GM12878 (cell line): ENCODE measurements at regions not wholly inside any gene's neighbourhood (a gene's known extent, or its start where the extent isn't known, plus 50 kb on each side); places are given as distances from the start of the nearest gene placed in this dataset.

Experiments
- ATAC-seq: fragments of 200-7000 bp; cut with Tn5 transposase; 3 replicates; pipeline ENCODE4 v1.9.1; 2020; ENCODE audit warnings: mild to moderate bottlenecking, moderate library complexity
- BruUV-seq: library from RNA; stranded (reverse); fragments of 400-500 nt; replicated peaks from 2 replicates; lab custom pipeline; 2021; lab: Mats Ljungman, UMichigan
- CTCF ChIA-PET: fragments of 300-600 bp; sonication (Branson Sonifier 250); formaldehyde crosslinking; extraction: SDS; loops from one replicate; lab custom pipeline; 2021; ENCODE audit warnings: inconsistent platforms; lab: Yijun Ruan, JAX
- POLR2A ChIA-PET: fragments of 350-600 bp; formaldehyde crosslinking; extraction: SDS; loops from one replicate; lab custom pipeline; 2021; ENCODE audit warnings: inconsistent platforms; lab: Charles Lee
- RAD21 ChIA-PET: fragments of 300-600 bp; sonication (Branson Sonifier 250); formaldehyde crosslinking; loops from one replicate; lab custom pipeline; 2023; ENCODE audit warnings: antibody characterized with exemption; ENCODE audit not compliant: unreplicated experiment; lab: Charles Lee
- SMC1A ChIA-PET: fragments of 300-600 bp; sonication (Branson Sonifier 250); formaldehyde crosslinking; loops from one replicate; lab custom pipeline; 2023; ENCODE audit not compliant: unreplicated experiment, uncharacterized antibody; lab: Charles Lee
- DNase-seq: peaks from one replicate; pipeline ENCODE4 v3.0.0-alpha.2; 2011; ENCODE audit warnings: low read depth, low spot score
- FAIRE-seq: peaks from 3 replicates; lab custom pipeline; 2011; peaks lifted over from hg19 to GRCh38; lab: Jason Lieb, UNC
- H2AFZ ChIP-seq: 2 replicates; pipeline ENCODE4 v1.6.0; 2011; ENCODE audit warnings: low read depth, low read length, control low read depth; ENCODE audit not compliant: control insufficient read depth
- H3K27ac ChIP-seq: 2 replicates; pipeline ENCODE4 v1.5.1; 2011; ENCODE audit warnings: control low read depth; ENCODE audit not compliant: control insufficient read depth, insufficient read depth
- H3K27me3 ChIP-seq, 2 experiments: replicated peaks in 1 of 2; 2 replicates each; pipeline versions ENCODE4 v1.6.0 to v1.6.1; 2011; ENCODE audit warnings: low read length in 1 of 2; ENCODE audit not compliant: control insufficient read depth in 2 of 2, insufficient read depth in 2 of 2
- H3K36me3 ChIP-seq, 2 experiments: 2 replicates each; pipeline ENCODE4 v1.5.1; 2011; ENCODE audit warnings: low read length in 1 of 2; ENCODE audit not compliant: control insufficient read depth in 2 of 2, insufficient read depth in 2 of 2
- H3K4me1 ChIP-seq: 2 replicates; pipeline ENCODE4 v1.6.1; 2011; ENCODE audit warnings: mild to moderate bottlenecking, low read length, moderate library complexity, mixed read lengths; ENCODE audit not compliant: control insufficient read depth, insufficient read depth
- H3K4me2 ChIP-seq: 2 replicates; pipeline ENCODE4 v1.6.0; 2011; ENCODE audit warnings: control low read depth; ENCODE audit not compliant: control insufficient read depth, insufficient read depth
- H3K4me3 ChIP-seq: fragments of 200-600 bp; sonication (generic); 2 replicates; pipeline ENCODE4 v1.5.1; 2016
- H3K79me2 ChIP-seq: 2 replicates; pipeline ENCODE4 v1.6.0; 2011; ENCODE audit warnings: low read length; ENCODE audit not compliant: control insufficient read depth, insufficient read depth
- H3K9ac ChIP-seq: 2 replicates; pipeline ENCODE4 v1.8.0; 2011; ENCODE audit warnings: low read length, control low read depth, mixed read lengths; ENCODE audit not compliant: control insufficient read depth, insufficient read depth
- H3K9me3 ChIP-seq: replicated peaks from 3 replicates; pipeline ENCODE4 v1.5.1; 2011; ENCODE audit warnings: mild to moderate bottlenecking, low read length; ENCODE audit not compliant: control insufficient read depth, insufficient read depth
- H4K20me1 ChIP-seq: 2 replicates; pipeline ENCODE4 v1.6.0; 2011; ENCODE audit not compliant: control insufficient read depth, insufficient read depth
- ASH2L ChIP-seq: fragments of 300-600, 200-600 bp; sonication (generic); IDR thresholded peaks from 2 replicates; pipeline ENCODE4 v1.6.1; 2017; ENCODE audit warnings: low read depth, mild to moderate bottlenecking, borderline replicate concordance
- BACH1 ChIP-seq: fragments of 450-650 bp; IDR thresholded peaks from 2 replicates; pipeline ENCODE4 v1.6.1; 2017; ENCODE audit warnings: mild to moderate bottlenecking, borderline replicate concordance
- MXI1 ChIP-seq: fragments of 150-350 bp; IDR thresholded peaks from 2 replicates; pipeline ENCODE4 v1.6.1; 2011; ENCODE audit warnings: low read depth, mild to moderate bottlenecking, inconsistent platforms, low read length, improper control_type of control experiment
- NFYA ChIP-seq: IDR thresholded peaks from 2 replicates; pipeline ENCODE4 v1.6.1; 2011; ENCODE audit warnings: low read depth, mild to moderate bottlenecking, low read length, improper control_type of control experiment, borderline replicate concordance
- SIN3A ChIP-seq: IDR thresholded peaks from 2 replicates; pipeline ENCODE4 v1.6.1; 2012; ENCODE audit warnings: low read depth, low read length, improper control_type of control experiment
- SMAD5 ChIP-seq: IDR thresholded peaks from 2 replicates; pipeline ENCODE4 v1.6.1; 2016; ENCODE audit warnings: antibody characterized with exemption, low read depth
- SPI1 ChIP-seq: IDR thresholded peaks from 2 replicates; pipeline ENCODE4 v1.6.1; 2011; ENCODE audit warnings: low read depth, mild to moderate bottlenecking, low read length, moderate library complexity, borderline replicate concordance; ENCODE audit not compliant: insufficient read depth
- STAT1 ChIP-seq: fragments of 450-650 bp; conservative IDR thresholded peaks from 2 replicates; pipeline ENCODE4 v1.6.1; 2014; ENCODE audit warnings: antibody characterized with exemption, mild to moderate bottlenecking
- TARDBP ChIP-seq: IDR thresholded peaks from 2 replicates; pipeline ENCODE4 v1.6.1; 2016; ENCODE audit warnings: borderline replicate concordance
- ZNF384 ChIP-seq: IDR thresholded peaks from 2 replicates; pipeline ENCODE4 v1.6.1; 2012; ENCODE audit warnings: low read depth, mild to moderate bottlenecking, low read length, improper control_type of control experiment, borderline replicate concordance
- WGBS: methylation state at CpG from one replicate; pipeline ENCODE4 v1.1.6; 2016; ENCODE audit warnings: low lambda C conversion rate; ENCODE audit not compliant: insufficient replicate concordance, insufficient coverage; ENCODE audit errors: missing lambda C conversion rate; 5-methylcytosine and 5-hydroxymethylcytosine counted together
- in situ Hi-C: fragments of 300-500 bp; cut with MboI; formaldehyde crosslinking; loops from 9 replicates; pipeline ENCODE4 v1.14.3; 2018; ENCODE audit warnings: mixed read lengths
- intact Hi-C: fragments of 100-400 bp; cut with micrococcal nuclease; formaldehyde crosslinking; loops from one replicate; pipeline ENCODE4 v1.14.2; 2022; ENCODE audit not compliant: unreplicated experiment
- TF ChIP-seq, protein P1 (sequence below): fragments of 450-650 bp; IDR thresholded peaks from 2 replicates; pipeline ENCODE4 v1.6.1; 2017; ENCODE audit warnings: low read depth, mild to moderate bottlenecking, moderate library complexity
- TF ChIP-seq, protein P2 (sequence below): fragments of 450-650 bp; IDR thresholded peaks from 2 replicates; pipeline ENCODE4 v1.6.1; 2017; ENCODE audit warnings: mild to moderate bottlenecking
- TF ChIP-seq, protein P3 (sequence below): fragments of 450-650 bp; IDR thresholded peaks from 2 replicates; pipeline ENCODE4 v1.6.1; 2018; ENCODE audit warnings: borderline replicate concordance, mild to moderate bottlenecking; ENCODE audit not compliant: partially characterized antibody
- TF ChIP-seq, protein P4 (sequence below): IDR thresholded peaks from 2 replicates; pipeline ENCODE4 v1.6.1; 2012; ENCODE audit warnings: low read depth, low read length, improper control_type of control experiment
- TF ChIP-seq, protein P5 (sequence below): fragments of 450-650 bp; IDR thresholded peaks from 2 replicates; pipeline ENCODE4 v1.6.1; 2018; ENCODE audit warnings: mild to moderate bottlenecking, low read depth, moderate library complexity; ENCODE audit not compliant: partially characterized antibody

DNA sequence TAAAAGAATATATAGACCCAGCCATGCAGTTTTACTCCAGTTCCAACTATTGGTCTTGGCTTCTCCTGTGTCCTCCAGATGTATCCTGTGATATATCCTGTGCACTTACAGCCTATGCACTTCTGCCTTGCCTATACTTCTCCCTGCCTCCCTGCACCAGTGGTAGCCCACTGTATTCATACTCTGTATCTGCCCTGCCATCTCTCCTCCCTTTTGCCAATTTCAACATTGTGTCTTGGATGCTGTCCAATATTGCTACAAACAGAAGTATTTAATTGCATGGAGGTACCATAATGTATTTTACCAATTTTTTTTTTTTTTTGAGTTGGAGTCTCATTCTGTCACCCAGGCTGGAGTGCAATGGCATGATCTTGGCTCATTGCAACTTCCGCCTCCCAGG, 242.7 kb downstream of the HAPSTR1 start:
- ChIA-PET POLR2A (no interaction called here), RAD21 (no interaction called here), CTCF (no interaction called here), SMC1A (no interaction called here)
- Histone ChIP-seq H3K27ac (no peak overlapping the region), H3K27me3 (no peaks in the 10 kb centered on the region; a peak in 1 of 4 replicates), H3K9me3 (no peaks in the 10 kb centered on the region), H3K9ac (no peak overlapping the region), H3K4me3 (no peak overlapping the region), H3K4me2 (no peak overlapping the region), H3K4me1 (no peaks in the 10 kb centered on the region), H2AFZ (no peak overlapping the region), H3K79me2 (no peaks in the 10 kb centered on the region), H3K36me3 (no peaks in the 10 kb centered on the region), H4K20me1 (no peaks in the 10 kb centered on the region)
- DNase-seq: no peak
- WGBS: 71% methylated on average over 1 of the region's 1 CpG
- in situ Hi-C loops: no loop called here
- intact Hi-C loops: no loop called here
- no peak for ATAC-seq
- BruUV-seq: no TSS peak
- FAIRE-seq: no peak
- TF ChIP-seq, protein P1, sequence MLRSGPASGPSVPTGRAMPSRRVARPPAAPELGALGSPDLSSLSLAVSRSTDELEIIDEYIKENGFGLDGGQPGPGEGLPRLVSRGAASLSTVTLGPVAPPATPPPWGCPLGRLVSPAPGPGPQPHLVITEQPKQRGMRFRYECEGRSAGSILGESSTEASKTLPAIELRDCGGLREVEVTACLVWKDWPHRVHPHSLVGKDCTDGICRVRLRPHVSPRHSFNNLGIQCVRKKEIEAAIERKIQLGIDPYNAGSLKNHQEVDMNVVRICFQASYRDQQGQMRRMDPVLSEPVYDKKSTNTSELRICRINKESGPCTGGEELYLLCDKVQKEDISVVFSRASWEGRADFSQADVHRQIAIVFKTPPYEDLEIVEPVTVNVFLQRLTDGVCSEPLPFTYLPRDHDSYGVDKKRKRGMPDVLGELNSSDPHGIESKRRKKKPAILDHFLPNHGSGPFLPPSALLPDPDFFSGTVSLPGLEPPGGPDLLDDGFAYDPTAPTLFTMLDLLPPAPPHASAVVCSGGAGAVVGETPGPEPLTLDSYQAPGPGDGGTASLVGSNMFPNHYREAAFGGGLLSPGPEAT: no peak
- no peak for TF ChIP-seq SPI1
- no peak for TF ChIP-seq SMAD5
- TF ChIP-seq, protein P2, sequence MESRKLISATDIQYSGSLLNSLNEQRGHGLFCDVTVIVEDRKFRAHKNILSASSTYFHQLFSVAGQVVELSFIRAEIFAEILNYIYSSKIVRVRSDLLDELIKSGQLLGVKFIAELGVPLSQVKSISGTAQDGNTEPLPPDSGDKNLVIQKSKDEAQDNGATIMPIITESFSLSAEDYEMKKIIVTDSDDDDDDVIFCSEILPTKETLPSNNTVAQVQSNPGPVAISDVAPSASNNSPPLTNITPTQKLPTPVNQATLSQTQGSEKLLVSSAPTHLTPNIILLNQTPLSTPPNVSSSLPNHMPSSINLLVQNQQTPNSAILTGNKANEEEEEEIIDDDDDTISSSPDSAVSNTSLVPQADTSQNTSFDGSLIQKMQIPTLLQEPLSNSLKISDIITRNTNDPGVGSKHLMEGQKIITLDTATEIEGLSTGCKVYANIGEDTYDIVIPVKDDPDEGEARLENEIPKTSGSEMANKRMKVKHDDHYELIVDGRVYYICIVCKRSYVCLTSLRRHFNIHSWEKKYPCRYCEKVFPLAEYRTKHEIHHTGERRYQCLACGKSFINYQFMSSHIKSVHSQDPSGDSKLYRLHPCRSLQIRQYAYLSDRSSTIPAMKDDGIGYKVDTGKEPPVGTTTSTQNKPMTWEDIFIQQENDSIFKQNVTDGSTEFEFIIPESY: no peak
- TF ChIP-seq, protein P3, sequence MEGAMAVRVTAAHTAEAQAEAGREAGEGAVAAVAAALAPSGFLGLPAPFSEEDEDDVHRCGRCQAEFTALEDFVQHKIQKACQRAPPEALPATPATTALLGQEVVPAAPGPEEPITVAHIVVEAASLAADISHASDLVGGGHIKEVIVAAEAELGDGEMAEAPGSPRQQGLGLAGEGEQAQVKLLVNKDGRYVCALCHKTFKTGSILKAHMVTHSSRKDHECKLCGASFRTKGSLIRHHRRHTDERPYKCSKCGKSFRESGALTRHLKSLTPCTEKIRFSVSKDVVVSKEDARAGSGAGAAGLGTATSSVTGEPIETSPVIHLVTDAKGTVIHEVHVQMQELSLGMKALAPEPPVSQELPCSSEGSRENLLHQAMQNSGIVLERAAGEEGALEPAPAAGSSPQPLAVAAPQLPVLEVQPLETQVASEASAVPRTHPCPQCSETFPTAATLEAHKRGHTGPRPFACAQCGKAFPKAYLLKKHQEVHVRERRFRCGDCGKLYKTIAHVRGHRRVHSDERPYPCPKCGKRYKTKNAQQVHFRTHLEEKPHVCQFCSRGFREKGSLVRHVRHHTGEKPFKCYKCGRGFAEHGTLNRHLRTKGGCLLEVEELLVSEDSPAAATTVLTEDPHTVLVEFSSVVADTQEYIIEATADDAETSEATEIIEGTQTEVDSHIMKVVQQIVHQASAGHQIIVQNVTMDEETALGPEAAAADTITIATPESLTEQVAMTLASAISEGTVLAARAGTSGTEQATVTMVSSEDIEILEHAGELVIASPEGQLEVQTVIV: no peak
- TF ChIP-seq, protein P4, sequence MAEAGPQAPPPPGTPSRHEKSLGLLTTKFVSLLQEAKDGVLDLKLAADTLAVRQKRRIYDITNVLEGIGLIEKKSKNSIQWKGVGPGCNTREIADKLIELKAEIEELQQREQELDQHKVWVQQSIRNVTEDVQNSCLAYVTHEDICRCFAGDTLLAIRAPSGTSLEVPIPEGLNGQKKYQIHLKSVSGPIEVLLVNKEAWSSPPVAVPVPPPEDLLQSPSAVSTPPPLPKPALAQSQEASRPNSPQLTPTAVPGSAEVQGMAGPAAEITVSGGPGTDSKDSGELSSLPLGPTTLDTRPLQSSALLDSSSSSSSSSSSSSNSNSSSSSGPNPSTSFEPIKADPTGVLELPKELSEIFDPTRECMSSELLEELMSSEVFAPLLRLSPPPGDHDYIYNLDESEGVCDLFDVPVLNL: no peak
- TF ChIP-seq, protein P5, sequence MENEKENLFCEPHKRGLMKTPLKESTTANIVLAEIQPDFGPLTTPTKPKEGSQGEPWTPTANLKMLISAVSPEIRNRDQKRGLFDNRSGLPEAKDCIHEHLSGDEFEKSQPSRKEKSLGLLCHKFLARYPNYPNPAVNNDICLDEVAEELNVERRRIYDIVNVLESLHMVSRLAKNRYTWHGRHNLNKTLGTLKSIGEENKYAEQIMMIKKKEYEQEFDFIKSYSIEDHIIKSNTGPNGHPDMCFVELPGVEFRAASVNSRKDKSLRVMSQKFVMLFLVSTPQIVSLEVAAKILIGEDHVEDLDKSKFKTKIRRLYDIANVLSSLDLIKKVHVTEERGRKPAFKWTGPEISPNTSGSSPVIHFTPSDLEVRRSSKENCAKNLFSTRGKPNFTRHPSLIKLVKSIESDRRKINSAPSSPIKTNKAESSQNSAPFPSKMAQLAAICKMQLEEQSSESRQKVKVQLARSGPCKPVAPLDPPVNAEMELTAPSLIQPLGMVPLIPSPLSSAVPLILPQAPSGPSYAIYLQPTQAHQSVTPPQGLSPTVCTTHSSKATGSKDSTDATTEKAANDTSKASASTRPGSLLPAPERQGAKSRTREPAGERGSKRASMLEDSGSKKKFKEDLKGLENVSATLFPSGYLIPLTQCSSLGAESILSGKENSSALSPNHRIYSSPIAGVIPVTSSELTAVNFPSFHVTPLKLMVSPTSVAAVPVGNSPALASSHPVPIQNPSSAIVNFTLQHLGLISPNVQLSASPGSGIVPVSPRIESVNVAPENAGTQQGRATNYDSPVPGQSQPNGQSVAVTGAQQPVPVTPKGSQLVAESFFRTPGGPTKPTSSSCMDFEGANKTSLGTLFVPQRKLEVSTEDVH: no peak
- no peak for TF ChIP-seq BACH1
- TF ChIP-seq ASH2L: no peak
- TF ChIP-seq SIN3A: no peak
- TF ChIP-seq NFYA: no peak
- no peak for TF ChIP-seq MXI1
- TF ChIP-seq TARDBP: no peak
- TF ChIP-seq ZNF384: no peak
- no peak for TF ChIP-seq STAT1
